ENCODE measurements at regions not wholly inside any gene's neighbourhood (a gene's known extent, or its start where the extent isn't known, plus 50 kb on each side); places are given as distances from the start of the nearest gene placed in this dataset.
"Not testable (repeated sequence)": the region's sequence is repeated elsewhere in the genome, so short reads cannot be mapped to it uniquely, and the experiment has no call there.

DNA sequence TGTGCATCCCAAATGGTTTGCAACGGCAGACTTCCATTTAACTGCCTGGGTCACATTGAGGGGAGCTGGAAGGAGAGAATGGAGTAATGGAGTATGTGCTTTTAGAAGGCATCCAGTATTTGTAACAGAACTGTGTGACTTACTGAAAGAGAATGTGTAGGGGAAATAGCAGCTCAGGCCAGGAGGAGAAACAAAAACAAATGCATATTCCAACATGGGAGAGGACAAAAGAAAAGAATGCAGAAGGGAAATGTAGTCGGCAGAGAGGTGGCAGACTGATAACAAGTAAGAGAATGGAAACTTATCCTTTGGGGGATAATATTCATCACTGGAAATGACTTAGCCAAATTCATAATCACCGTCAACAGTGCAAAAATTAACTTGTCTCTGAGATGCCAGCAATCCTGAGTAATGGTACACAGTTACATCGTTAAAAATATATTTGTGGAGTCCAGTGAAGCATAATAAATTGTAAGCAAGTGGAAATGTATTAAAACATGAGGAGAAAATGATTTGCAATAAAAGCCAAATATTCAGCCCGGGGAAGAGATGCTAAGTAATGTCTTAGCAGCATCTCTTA is 294.9 kb upstream of the SGO1 start:
- no peak for DNase-seq (ENCODE audit: low spot score)

DNA sequence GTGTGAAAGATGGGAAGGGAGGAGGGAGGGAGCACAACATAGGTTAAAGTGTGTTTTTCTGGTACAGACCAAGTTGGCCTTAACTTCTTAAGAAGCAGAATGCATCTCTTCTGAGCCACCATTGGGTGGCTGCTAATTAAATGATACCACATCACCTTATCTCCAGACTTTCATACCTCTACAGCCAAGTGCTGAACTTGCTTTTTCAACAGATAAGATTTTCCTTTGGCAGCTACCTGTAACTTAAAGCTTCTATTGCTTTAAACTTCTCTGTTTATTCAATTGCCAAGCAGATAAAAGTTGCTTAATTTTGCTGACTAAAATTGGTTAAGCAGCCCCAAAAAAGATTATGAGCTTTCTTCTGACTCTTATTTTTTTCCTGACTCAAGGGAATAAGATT is 292.4 kb upstream of the SGO1 start:
- no peak for DNase-seq (ENCODE audit: low spot score)

DNA sequence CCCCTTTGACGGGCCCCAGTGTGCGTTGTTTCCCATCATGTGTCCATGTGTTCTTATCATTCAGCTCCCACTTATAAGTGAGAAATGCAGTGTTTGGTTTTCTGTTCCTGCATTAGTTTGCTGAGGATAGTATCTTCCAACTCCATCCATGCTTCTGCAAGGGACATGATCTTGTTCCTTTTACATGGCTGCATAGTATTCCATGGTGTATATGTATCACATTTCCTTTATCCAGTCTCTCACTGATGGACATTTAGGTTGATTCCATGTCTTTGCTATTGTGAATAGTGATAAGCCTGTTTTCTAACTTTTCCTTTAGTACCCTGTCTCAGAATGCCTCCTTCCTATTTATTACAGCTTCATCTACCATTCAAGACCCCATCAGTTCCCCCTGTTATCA is 278.2 kb upstream of the SGO1 start:
- not testable (repeated sequence) for DNase-seq (ENCODE audit: low spot score)

DNA sequence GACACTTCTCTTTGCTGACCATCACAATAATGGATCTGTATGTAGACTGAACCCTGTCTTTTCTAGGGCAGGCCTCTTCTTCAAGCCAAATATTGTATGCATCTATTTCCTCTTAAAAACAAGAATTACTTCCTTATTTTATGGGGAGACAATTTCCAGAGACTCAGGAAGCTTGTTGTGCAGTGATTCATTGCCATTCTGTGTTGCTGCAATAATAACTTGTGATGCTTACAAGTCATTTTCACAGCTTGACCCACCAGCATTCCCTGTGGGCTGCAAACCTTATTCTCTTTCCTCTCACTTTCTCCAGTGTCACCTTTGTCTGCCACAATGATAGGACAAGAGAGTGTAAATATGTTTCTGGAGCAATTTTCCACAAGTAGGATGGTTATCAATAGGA is 276.7 kb upstream of the SGO1 start:
- no peak for DNase-seq (ENCODE audit: low spot score)

DNA sequence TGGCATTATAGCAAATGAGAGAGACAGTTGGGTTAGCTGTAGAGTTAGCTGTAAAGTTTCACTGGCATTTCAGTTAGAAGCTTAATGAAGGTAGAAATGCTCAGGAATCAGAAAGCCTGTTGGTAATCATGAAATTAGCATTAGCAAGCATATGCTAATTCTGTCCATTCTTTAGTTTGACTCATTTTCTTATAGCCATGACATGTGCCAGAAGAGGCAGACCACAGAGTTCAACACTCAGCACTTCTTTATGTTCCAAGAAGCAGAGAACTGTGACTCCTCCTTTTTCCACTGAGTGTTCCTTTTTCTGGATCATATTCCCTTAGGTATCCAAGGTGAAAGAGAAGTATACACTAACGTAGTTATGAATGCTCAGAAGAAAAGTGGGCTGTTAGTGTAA is 276.2 kb upstream of the SGO1 start:
- no peak for DNase-seq (ENCODE audit: low spot score)

DNA sequence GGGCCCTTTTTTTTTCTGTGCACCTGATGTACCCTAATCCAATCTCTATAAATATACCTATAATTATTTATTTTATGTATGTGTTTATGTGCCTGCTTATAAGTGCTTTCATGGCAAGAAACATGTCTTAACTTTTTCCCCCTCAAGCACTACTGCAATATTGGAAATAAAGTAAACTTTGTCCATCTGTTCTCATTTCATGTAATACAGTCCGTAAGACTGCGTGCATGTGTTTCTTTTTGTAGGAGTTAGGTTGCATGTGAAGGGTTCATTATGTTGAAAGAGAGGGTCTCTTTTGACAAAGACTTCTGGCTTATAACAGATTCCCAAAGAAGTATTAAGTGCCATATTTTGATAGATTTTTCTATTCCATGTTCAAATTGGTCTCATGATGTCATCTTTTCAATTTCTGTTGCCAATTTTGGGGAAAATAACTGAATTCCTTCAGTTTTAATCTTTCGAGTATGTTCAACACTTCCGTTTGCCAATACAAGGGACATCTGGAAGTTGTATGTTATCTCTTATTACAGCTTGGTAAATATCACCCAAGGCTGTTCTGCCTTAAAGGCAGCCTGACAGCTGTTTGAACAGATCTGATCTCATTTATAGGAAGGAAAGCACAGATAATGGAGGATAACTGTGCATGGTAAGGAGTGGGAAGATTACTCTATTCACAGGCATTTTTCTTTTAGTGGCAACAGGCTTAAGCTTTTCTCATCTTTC is 273.1 kb upstream of the SGO1 start:
- no peak for DNase-seq (ENCODE audit: low spot score)

DNA sequence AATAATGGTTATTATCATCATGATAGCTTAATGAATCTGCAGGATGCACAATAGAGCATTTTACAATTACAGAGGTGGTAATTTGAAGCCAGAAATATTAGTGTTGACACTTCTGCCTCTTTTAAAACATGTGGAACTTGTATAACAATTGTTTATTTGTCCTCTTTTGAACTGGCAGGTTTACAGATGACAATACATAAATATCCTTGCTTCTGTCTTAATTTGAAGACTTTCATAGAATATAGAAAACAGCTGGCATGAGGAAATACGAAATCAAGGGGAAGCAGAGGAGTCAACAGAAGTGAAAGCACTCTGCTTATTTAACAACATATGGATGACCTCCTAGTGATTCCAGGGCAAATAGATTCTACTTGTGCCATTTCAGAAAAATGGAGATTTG is 270.5 kb upstream of the SGO1 start:
- no peak for DNase-seq (ENCODE audit: low spot score)

DNA sequence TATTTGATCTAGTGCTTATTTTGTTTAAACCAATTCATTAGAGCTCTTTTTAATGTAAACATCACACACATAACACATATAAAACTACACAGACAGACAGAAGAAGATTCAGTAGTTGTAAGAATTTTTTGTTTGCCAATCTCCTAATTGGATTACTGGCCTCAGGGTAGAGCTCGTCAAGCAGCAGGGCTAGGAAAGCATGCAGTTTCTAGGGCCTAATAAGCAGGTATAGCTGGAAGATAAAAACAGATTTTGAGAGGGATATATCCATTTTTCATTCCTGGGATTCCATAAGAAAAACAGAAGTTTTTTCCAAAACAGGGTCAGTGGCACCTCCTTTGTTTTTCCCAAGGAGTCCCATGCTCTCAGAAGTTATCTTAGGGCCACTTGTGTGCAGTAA is 265.2 kb upstream of the SGO1 start:
- no peak for DNase-seq (ENCODE audit: low spot score)

DNA sequence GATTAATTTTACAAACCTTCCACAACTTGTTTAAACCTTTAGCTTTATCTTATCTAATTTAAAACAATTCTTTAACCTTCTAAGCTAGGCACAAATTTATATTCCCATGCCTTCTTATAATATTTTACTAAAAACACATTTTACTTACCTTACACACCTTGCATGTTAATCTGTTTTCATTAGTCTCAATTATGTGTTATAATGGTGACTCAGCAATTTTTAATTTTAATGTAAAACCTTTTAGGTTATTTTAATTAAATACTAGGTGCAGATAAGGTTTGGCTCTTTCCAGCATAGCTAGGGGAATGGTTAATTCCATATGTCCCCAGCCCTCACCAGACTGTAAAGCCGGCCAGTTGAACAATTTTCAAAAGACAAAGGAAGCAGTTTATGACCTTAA is 264.6 kb upstream of the SGO1 start:
- DNase-seq (ENCODE audit: low spot score) = no peak

DNA sequence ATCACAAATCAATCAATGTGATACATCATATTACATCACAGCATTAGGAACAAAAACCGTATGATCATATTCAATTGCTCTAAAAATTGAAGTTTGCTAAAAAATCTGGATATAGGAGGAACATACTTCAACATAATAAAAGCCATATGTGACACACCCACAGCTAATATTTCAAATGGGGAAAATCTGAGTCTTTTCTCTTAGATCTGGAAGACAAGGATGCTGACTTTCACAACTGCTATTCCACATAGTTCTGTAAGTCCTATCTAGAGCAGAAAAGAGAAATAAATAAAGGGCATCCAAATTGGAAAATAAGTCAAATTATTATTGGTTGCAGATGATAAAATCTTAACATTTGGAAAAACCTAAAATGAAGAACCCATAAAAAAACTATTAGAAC is 256.8 kb upstream of the SGO1 start:
- DNase-seq (ENCODE audit: low spot score) = no peak

DNA sequence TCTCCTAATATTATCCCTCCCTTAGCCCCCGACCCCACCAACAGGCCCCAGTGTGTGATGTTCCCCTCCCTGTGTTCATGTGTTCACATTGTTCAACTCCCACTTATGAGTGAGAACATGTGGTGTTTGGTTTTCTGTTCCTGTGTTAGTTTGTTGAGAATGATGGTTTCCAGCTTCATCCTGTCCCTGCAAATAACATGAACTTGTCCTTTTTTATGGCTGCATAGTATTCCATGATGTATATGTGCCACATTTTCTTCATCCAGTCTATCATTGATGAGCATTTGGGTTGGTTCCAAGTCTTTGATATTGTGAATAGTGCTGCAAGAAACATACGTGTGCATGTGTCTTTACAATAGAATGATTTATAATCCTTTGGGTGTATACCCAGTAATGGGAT is 241.3 kb upstream of the SGO1 start:
- not testable (repeated sequence) for DNase-seq (ENCODE audit: low spot score)

DNA sequence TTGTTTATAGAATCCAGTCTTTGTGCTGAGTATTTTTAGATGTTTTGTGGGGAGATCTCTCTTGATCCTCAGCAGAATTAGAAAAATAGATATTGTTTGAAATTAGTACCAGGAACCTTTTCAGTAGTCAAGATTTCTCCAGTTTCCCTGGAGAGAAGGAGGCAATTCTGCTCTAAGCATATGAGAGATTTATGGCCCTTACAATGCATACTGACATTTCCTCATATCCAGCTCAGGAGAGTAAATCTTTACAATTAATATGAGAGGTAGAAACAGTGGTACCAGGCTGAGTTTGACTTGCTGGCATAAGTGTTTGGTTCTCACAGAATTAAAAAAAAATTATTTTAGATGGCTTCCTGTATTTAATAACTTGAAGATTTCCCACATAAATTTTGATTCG is 239.1 kb upstream of the SGO1 start:
- DNase-seq (ENCODE audit: low spot score) = no peak

DNA sequence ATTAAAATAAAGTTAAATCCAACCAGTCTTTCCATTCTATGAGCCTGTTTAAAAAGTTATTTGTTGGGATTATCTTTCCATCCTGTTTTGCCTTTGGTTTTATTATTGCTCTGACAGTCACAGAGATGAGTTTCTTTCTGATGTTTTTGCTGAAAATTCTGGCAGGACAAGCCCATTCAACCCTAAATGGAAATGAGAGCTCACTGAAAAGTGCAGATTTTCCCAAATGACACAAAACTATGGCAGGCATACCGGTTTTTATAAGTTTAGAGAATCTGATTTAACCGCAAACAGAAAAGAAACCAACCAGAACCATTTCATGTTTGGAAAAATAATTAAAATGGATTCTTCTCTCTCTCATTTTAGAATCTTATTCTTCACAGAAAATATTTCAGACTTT is 238.1 kb upstream of the SGO1 start:
- no peak for DNase-seq (ENCODE audit: low spot score)

DNA sequence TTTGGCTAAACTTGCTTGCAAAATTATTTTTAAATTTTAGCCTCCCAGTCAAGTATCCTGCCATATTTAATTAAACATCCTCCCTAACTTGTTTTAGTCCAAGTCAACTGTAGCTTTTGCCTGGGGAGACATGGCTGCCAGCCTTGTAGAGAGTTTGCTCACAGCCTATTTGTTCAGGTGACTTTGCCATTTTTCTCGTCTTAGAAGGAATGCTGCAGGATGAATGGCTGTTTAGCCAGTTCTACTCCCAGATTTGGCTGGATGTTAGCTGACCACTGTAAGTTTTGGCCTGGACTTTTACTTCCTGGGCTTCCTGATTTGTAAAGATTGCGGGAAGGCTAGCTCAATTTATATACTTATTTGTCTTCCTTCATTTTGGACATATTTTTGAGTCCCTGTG is 236.4 kb upstream of the SGO1 start:
- no peak for DNase-seq (ENCODE audit: low spot score)

DNA sequence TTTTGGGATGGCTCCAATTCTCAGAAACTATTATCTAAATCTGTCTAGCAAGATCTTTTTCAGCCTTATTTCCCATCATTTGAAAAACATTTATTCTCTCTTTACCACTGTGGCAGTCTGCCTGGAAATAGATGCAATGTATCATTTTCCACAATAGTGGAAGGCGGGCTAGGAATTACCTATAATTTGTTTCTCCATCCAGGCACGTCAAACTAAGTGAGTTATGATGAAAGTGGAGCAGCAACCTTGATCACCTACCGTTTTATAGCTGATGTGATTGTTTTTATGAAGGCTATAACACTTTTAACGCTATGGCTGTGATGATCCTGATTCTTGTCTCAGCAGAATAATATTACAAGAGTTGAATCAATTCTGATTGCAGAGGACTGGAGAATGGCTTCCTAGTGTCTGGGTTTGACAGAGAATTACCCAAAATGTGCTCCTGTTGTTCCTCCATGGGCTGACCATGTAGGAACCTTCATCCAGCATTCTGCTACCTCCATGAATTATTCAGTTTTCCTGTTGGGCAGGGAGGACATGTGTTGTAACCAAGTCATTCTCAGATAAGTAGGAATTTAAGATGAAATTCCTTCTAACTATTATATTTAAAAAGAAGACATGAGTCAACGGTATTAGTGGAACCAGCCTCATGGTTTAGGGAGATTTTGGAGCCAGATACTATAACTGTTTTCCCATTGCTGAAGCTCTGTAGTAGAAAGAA is 231.5 kb upstream of the SGO1 start:
- DNase-seq (ENCODE audit: low spot score) = no peak

DNA sequence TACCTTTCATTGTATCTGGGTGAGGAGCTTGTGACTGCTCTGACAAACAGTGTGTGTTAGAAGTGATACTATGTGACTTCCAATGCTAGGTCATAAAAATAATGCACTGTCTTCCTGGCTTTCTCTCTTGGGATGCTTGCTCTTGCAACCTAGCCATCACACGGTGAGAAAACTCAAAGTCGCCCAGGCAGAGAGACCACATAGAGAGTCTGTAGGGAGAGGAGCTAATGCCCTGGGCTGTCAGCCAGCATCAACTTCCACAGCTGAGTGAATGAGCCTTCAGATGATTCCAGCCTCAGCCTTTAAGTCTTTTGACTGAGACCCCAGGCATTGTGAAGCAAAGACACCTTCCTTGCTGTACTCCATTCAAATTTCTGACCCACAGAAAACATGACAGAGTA is 220.6 kb upstream of the SGO1 start:
- no peak for DNase-seq (ENCODE audit: low spot score)

DNA sequence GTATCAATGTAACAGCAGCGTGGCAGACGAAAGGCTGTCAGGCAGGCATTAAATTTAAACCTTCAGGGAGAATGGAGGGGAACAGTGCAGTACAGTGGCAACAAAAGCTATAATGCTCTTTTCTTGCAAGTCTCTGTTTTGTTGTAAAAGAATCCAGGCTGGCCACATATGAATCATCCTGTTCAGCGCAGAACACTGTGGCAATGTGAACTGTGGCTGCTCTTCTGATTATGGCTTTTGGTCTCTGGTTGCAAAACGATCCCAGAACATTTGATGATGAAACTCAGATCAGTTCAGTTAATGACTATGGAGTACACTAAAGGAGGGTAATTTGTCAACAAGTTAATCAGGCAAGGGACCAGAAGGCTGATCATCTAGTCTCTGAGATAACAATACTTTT is 219.7 kb upstream of the SGO1 start:
- no peak for DNase-seq (ENCODE audit: low spot score)

DNA sequence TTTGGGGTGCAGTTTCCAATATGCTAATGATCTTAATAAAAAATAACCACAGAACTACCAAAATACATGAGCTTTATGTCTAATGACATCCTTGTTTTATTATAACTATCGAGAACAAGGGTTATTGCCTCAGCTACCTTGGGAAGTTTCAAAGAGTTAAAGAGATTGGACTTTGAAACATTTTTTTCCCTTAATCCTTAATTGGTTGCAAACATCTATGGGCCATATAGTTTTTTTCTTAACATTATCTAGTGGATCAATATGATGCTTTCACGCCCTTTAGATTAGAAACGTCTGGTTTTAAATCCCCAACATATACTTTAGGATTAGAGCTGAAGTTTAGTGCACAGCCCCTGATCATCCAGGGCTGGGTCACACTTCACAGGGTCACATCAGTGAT is 219.2 kb upstream of the SGO1 start:
- DNase-seq (ENCODE audit: low spot score) = no peak

DNA sequence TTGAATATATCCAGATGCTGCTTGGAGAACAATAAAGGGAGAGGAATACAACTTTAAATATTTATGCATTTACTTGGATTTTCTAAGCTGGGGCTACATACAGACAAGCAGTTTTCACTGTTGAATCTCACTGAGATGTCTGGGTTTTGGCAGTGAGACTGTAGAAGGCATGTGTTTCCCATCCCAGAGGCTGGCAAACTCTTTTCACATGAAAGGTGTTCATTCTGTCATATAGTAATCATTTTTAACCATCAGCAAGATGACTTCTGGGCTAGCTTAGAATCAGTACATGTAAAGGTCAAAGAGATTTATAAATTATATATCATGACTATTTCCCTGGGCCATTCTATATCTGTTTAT is 218.7 kb upstream of the SGO1 start:
- no peak for DNase-seq (ENCODE audit: low spot score)

DNA sequence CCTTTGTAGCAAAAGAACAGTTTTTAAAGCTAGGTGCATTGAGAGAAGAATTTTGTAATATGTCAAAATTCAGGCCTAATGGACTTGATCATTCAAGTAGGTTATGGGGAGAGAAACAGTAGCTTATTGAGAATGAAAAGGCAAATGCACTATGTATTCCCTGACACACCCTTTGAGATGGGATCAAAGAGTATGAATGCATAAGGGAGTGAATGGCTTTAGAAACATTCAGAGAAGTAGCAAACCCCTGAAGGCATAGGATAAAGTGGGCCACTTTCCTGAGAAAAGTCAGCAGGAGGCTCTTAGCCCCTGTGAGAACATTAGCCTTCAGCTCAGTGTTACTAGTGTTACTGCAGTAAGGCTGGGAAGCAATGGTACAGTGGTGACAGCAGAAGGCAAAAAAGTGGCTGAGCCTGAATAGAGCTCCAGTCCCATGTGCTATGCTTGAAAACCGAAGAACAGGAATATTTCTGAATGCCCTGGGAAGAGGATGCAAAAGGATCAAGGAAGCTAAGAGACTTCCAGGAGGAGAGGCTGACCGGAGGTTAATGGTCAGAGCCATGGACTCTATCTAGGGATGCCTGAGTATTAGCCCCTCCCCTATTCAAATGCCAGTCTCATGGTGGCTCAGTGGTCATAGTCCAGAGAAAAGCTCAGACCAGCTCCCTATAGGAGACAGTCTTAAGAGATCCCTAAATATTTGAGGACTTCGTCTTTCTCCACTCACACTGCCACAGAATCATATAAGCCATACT is 218.2 kb upstream of the SGO1 start:
- no peak for DNase-seq (ENCODE audit: low spot score)

DNA sequence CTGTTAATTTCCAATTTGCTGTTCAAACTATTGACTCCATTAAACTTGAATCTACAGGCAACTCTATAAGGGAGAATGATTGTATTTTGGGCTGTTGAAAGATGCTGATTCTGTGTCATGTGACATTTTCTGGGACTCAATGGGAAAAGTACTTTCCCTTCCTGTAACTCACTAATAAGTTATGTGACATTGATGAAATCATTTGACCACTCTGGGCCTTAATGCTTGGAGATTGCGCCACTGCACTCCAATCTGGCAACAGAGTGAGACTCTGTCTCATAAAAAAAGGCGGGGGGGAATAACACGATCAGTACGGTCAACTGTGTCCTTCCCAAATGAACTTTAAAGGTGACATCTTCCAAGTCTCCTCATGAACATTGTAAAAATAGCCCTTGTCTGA is 215.2 kb upstream of the SGO1 start:
- DNase-seq (ENCODE audit: low spot score) = no peak

DNA sequence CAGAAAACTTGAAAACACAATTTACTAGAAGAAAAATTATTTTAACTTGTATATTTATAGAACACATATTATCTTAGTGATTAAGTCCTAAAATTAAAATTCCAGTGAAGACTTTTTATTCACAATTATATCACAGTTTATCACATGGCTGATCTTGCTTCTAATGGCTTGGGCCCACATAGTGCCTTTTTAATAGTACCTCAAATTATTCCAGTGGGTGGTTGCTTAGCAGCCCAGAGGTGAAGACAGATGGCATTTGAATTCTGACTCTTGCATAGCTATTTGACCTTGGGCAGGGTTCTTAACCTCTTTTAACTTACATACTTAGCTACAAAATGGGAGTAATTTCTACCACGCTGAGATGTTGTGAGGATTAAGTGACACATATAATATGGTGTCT is 214.7 kb upstream of the SGO1 start:
- DNase-seq (ENCODE audit: low spot score) = no peak

DNA sequence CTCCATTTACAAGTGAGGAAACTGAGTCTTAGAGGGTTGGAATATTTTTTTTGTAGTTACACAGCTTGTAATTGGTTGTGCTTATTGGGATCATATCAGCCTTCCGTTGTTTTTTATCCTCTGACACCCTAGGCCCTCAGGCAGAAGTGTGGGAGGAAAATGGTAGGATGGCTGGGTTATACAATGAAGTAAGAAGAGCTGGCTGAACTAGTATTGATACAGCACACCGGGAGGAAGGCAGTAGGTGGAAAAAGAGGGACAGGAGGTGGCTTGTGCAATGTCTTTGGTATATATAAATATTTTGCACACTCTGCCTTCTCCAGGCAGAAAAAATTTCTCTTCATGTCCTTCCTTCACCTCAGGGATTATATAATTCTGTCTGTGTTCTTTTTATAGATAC is 214.3 kb upstream of the SGO1 start:
- no peak for DNase-seq (ENCODE audit: low spot score)

All from hepatic stellate cell (primary cell).